A673 (cell line): ENCODE measurements at regions not wholly inside any gene's neighbourhood (a gene's known extent, or its start where the extent isn't known, plus 50 kb on each side); places are given as distances from the start of the nearest gene placed in this dataset.

Experiments
- BruUV-seq: library from RNA; stranded (reverse); fragments of 400-500 nt; replicated peaks from 2 replicates; lab custom pipeline; 2021; lab: Mats Ljungman, UMichigan
- CTCF ChIA-PET: fragments of 300-600 bp; sonication (Branson Sonifier 250); formaldehyde crosslinking; loops from one replicate; lab custom pipeline; 2022; ENCODE audit warnings: antibody characterized with exemption; lab: Charles Lee
- POLR2A ChIA-PET: fragments of 300-600 bp; sonication (Branson Sonifier 250); formaldehyde crosslinking; loops from one replicate; lab custom pipeline; 2022; ENCODE audit warnings: antibody characterized with exemption; ENCODE audit not compliant: low non-redundant PET; lab: Charles Lee
- DNase-seq: peaks from one replicate; pipeline ENCODE4 v3.0.0-alpha.2; 2015; ENCODE audit warnings: low spot score
- H3K27ac ChIP-seq: fragments of 200-600 bp; sonication (generic); 2 replicates; pipeline ENCODE4 v1.5.1; 2016; ENCODE audit warnings: mixed run types, low read depth, mild to moderate bottlenecking, mixed read lengths, antibody characterized with exemption, low read length; ENCODE audit not compliant: poor library complexity, severe bottlenecking
- H3K27me3 ChIP-seq: fragments of 200-600 bp; sonication (generic); replicated peaks from 2 replicates; pipeline ENCODE4 v1.6.1; 2017; ENCODE audit warnings: mixed run types, low read depth, mild to moderate bottlenecking, mixed read lengths, antibody characterized with exemption, low read length; ENCODE audit not compliant: insufficient read depth, poor library complexity
- H3K36me3 ChIP-seq: fragments of 200-600 bp; sonication (generic); 2 replicates; pipeline ENCODE4 v1.6.1; 2016; ENCODE audit warnings: mixed run types, mild to moderate bottlenecking, mixed read lengths, antibody characterized with exemption, low read length; ENCODE audit not compliant: insufficient read depth, poor library complexity, severe bottlenecking
- H3K4me1 ChIP-seq: fragments of 200-600 bp; sonication (generic); 2 replicates; pipeline ENCODE4 v1.6.1; 2017; ENCODE audit warnings: mixed run types, mild to moderate bottlenecking, mixed read lengths, antibody characterized with exemption, low read length; ENCODE audit not compliant: insufficient read depth, poor library complexity, severe bottlenecking
- H3K4me3 ChIP-seq: fragments of 200-600 bp; sonication (generic); 2 replicates; pipeline ENCODE4 v1.5.1; 2016; ENCODE audit warnings: low read depth, mixed run types, mild to moderate bottlenecking, mixed read lengths, low read length; ENCODE audit not compliant: poor library complexity, severe bottlenecking
- H3K9me3 ChIP-seq: fragments of 200-600 bp; sonication (generic); 2 replicates; pipeline ENCODE4 v1.6.1; 2016; ENCODE audit warnings: mixed run types, low read depth, mild to moderate bottlenecking, mixed read lengths, antibody characterized with exemption, low read length; ENCODE audit not compliant: poor library complexity, severe bottlenecking
- EZH2 ChIP-seq: fragments of 200-600 bp; sonication (generic); IDR thresholded peaks from 2 replicates; pipeline ENCODE4 v1.6.1; 2017; ENCODE audit warnings: borderline replicate concordance, low read depth, mild to moderate bottlenecking, mixed read lengths, antibody characterized with exemption, low read length; ENCODE audit not compliant: poor library complexity, severe bottlenecking
- intact Hi-C: fragments of 100-400 bp; cut with micrococcal nuclease; formaldehyde crosslinking; loops from one replicate; pipeline ENCODE4 v1.10.0; 2022; ENCODE audit not compliant: unreplicated experiment
- TF ChIP-seq, protein P1 (sequence below): fragments of 300-800, 200-600 bp; sonication (generic); conservative IDR thresholded peaks from 2 replicates; pipeline ENCODE4 v1.5.1; 2017; ENCODE audit warnings: low read depth, mild to moderate bottlenecking, antibody characterized with exemption, low read length, moderate library complexity, mixed read lengths

GRCh38 chr1:191905781-191906180 lies 252.5 kb upstream of the RGS18 start:
- Histone ChIP-seq H3K27me3 (no peaks in the 10 kb centered on the region), H3K4me1 (peaks cover 25% of the 10 kb centered on the region), H3K27ac (no peak overlapping the region), H3K36me3 (no peaks in the 10 kb centered on the region), H3K9me3 (no peaks in the 10 kb centered on the region), H3K4me3 (no peak overlapping the region)
- CTCF ChIA-PET = no interaction called here
- intact Hi-C loops = no loop called here
- DNase-seq = peak; percentile 55
- POLR2A ChIA-PET = no interaction called here
- TF ChIP-seq, protein P1, sequence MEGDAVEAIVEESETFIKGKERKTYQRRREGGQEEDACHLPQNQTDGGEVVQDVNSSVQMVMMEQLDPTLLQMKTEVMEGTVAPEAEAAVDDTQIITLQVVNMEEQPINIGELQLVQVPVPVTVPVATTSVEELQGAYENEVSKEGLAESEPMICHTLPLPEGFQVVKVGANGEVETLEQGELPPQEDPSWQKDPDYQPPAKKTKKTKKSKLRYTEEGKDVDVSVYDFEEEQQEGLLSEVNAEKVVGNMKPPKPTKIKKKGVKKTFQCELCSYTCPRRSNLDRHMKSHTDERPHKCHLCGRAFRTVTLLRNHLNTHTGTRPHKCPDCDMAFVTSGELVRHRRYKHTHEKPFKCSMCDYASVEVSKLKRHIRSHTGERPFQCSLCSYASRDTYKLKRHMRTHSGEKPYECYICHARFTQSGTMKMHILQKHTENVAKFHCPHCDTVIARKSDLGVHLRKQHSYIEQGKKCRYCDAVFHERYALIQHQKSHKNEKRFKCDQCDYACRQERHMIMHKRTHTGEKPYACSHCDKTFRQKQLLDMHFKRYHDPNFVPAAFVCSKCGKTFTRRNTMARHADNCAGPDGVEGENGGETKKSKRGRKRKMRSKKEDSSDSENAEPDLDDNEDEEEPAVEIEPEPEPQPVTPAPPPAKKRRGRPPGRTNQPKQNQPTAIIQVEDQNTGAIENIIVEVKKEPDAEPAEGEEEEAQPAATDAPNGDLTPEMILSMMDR = no peak
- no peak for TF ChIP-seq EZH2
- BruUV-seq = no TSS peak

DNA sequence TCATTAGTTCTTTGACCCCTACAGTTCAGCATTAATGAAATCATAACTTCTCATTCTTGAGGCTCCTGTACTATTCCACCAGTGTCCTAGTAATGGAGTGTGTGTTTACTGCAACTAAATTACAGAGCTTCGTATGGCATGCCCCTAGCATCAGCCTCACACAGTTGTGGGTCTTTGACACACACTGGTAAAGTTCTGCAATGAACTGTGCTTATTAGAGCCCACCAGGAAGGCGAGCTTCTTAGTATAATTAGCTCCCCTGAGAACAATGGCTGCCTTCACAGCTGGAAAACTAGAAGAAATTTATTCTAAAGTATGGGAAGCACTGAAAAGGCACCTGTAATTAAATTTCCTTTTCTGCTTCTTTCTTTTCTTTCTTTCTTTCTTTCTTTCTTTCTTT lies 251.1 kb upstream of the RGS18 start:
- H3K4me3 ChIP-seq = no peak overlapping the region
- ChIA-PET POLR2A (no interaction called here), CTCF (no interaction called here)
- DNase-seq = peak; percentile 59
- H3K4me1 ChIP-seq = peaks cover 25% of the 10 kb centered on the region
- TF ChIP-seq, protein P1 = no peak
- no peak for TF ChIP-seq EZH2
- no peaks in the 10 kb centered on the region for H3K9me3 ChIP-seq
- H3K27ac ChIP-seq = no peak overlapping the region
- intact Hi-C loops = no loop called here
- BruUV-seq = no TSS peak
- H3K27me3 ChIP-seq = no peaks in the 10 kb centered on the region
- H3K36me3 ChIP-seq = no peaks in the 10 kb centered on the region

- DNase-seq = no peak
- Histone ChIP-seq H3K4me3 (no peak overlapping the region), H3K27me3 (no peaks in the 10 kb centered on the region), H3K4me1 (peaks cover 30% of the 10 kb centered on the region), H3K9me3 (no peaks in the 10 kb centered on the region), H3K36me3 (no peaks in the 10 kb centered on the region), H3K27ac (no peak overlapping the region)
- intact Hi-C loops = no loop called here
- no TSS peak for BruUV-seq
- ChIA-PET POLR2A (no interaction called here), CTCF (no interaction called here)
- TF ChIP-seq EZH2 = no peak
- TF ChIP-seq, protein P1 = no peak
Measured at GRCh38 chr1:191910245-191910644, 248.0 kb upstream of the RGS18 start.
